ENCODE measurements at regions not wholly inside any gene's neighbourhood (a gene's known extent, or its start where the extent isn't known, plus 50 kb on each side); places are given as distances from the start of the nearest gene placed in this dataset.

- CTCF ChIA-PET: no interaction called here
- POLR2A ChIA-PET: no interaction called here
- intact Hi-C loops (cut with micrococcal nuclease; ENCODE audit: unreplicated experiment) (no loop called here), in situ Hi-C loops (cut with HindIII; ENCODE audit: low pct_unique_long_range_greater_than_20kb, low sequenced_read_pairs) (no loop called here)
- TF ChIP-seq SIN3A (IDR thresholded peaks at IDR 0.05; ENCODE audit: borderline replicate concordance, insufficient read depth, low read depth, low read length) (no peak), CTCF (IDR thresholded peaks at IDR 0.05) (no peak), TCF7L2 (IDR thresholded peaks at IDR 0.05; ENCODE audit: low read depth, low read length) (no peak), REST (IDR thresholded peaks at IDR 0.05; ENCODE audit: insufficient read depth in 1 of 2, low read depth in 2 of 2, low read length in 1 of 2) (no peak), POLR2AphosphoS5 (IDR thresholded peaks at IDR 0.05; ENCODE audit: low read depth, low read length) (no peak)
- ATAC-seq (no peak), DNase-seq (ENCODE audit: low read depth, low spot score) (no peak)
- BruUV-seq (replicated peaks): no TSS peak
- H3K36me3 ChIP-seq (ENCODE audit: control insufficient read depth, insufficient read depth, low read length): no peaks in the 10 kb centered on the region
- H3K4me3 ChIP-seq (ENCODE audit: low read depth in 2 of 2, low read length in 2 of 2): no peak overlapping the region
- H3K27ac ChIP-seq (ENCODE audit: low read length): no peak overlapping the region
- no peaks in the 10 kb centered on the region for H3K9me3 ChIP-seq (ENCODE audit: control insufficient read depth, insufficient read depth, low read depth, low read length)
- H3K4me1 ChIP-seq (ENCODE audit: control insufficient read depth, insufficient read depth, low read length): no peaks in the 10 kb centered on the region
- no peaks in the 10 kb centered on the region for H3K27me3 ChIP-seq (ENCODE audit: control insufficient read depth, insufficient read depth, low read length)
These were observed 139.7 kb upstream of the CMC1 start for GRCh38 chr3:28101705-28102104.

GRCh38 chr3:28103861-28104260, 137.6 kb upstream of the CMC1 start:
- Histone ChIP-seq H3K36me3 (ENCODE audit: control insufficient read depth, insufficient read depth, low read length) (no peaks in the 10 kb centered on the region), H3K27ac (ENCODE audit: low read length) (no peak overlapping the region), H3K4me3 (ENCODE audit: low read depth in 2 of 2, low read length in 2 of 2) (no peak overlapping the region), H3K27me3 (ENCODE audit: control insufficient read depth, insufficient read depth, low read length) (no peaks in the 10 kb centered on the region), H3K9me3 (ENCODE audit: control insufficient read depth, insufficient read depth, low read depth, low read length) (no peaks in the 10 kb centered on the region), H3K4me1 (ENCODE audit: control insufficient read depth, insufficient read depth, low read length) (no peaks in the 10 kb centered on the region)
- POLR2A ChIA-PET: no interaction called here
- no TSS peak for BruUV-seq (replicated peaks)
- no peak for TF ChIP-seq TCF7L2 (IDR thresholded peaks at IDR 0.05; ENCODE audit: low read depth, low read length)
- TF ChIP-seq POLR2AphosphoS5 (IDR thresholded peaks at IDR 0.05; ENCODE audit: low read depth, low read length): no peak
- TF ChIP-seq REST (IDR thresholded peaks at IDR 0.05; ENCODE audit: insufficient read depth in 1 of 2, low read depth in 2 of 2, low read length in 1 of 2): no peak
- no peak for TF ChIP-seq SIN3A (IDR thresholded peaks at IDR 0.05; ENCODE audit: borderline replicate concordance, insufficient read depth, low read depth, low read length)
- TF ChIP-seq CTCF (IDR thresholded peaks at IDR 0.05): no peak
- CTCF ChIA-PET: no interaction called here
- DNase-seq (ENCODE audit: low read depth, low spot score) (no peak), ATAC-seq (no peak)
- intact Hi-C loops (cut with micrococcal nuclease; ENCODE audit: unreplicated experiment) (no loop called here), in situ Hi-C loops (cut with HindIII; ENCODE audit: low pct_unique_long_range_greater_than_20kb, low sequenced_read_pairs) (no loop called here)
